ENCODE measurements at regions not wholly inside any gene's neighbourhood (a gene's known extent, or its start where the extent isn't known, plus 50 kb on each side); places are given as distances from the start of the nearest gene placed in this dataset.
A peak's percentile ranks its signal among the peaks of the same experiment; 100 is the strongest.
"Not testable (repeated sequence)": the region's sequence is repeated elsewhere in the genome, so short reads cannot be mapped to it uniquely, and the experiment has no call there.

DNA sequence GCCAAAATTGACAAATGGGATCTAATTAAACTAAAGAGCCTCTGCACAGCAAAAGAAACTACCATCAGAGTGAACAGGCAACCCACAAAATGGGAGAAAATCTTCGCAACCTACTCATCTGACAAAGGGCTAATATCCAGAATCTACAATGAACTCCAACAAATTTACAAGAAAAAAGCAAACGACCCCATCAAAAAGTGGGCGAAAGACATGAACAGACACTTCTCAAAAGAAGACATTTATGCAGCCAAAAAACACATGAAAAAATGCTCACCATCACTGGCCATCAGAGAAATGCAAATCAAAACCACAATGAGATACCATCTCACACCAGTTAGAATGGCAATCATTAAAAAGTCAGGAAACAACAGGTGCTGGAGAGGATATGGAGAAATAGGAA is 261.4 kb upstream of the HNRNPA3 start:
- not testable (repeated sequence) for DNase-seq

DNA sequence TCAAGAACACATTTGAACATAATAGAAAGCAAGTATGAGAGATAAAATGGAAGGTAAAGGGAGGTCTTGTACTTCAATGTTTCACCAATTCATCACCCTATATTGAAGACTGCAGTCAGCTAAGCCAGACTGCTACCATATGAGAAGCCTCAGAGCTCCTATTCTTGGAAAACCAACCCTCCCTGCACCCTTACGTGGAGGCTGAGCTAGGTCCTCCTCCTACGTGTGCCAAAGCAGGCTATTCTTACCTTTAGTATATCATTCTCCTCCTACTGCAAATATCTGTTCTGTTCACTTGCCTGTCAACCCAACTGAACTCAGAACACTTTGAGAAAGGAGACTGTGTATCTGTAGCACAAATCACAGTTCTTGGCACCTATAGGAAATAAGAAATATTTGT is 255.8 kb upstream of the HNRNPA3 start:
- DNase-seq, result no peak

- DNase-seq, result no peak
These were observed 253.0 kb upstream of the HNRNPA3 start for GRCh38 chr2:176959614-176960013.

DNA sequence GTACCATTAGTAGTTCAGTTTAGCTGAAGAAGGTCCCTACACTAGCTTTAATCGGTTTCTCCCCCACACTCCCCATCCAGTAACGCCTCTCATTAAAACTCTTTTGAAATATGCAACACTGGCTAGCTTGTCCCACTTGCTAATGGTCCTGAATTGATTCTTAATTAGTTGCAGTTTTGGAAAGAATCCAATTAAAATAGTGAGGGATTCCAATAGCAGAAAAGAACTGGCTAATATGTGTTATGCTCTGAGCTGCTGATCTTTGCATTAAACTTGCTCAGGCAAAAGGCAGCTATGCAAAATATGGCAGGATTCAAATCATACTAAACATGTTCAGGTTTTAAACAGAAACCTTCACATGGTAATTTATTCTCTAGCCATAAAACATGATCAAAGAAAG is 252.5 kb upstream of the HNRNPA3 start:
- DNase-seq, result no peak

DNA sequence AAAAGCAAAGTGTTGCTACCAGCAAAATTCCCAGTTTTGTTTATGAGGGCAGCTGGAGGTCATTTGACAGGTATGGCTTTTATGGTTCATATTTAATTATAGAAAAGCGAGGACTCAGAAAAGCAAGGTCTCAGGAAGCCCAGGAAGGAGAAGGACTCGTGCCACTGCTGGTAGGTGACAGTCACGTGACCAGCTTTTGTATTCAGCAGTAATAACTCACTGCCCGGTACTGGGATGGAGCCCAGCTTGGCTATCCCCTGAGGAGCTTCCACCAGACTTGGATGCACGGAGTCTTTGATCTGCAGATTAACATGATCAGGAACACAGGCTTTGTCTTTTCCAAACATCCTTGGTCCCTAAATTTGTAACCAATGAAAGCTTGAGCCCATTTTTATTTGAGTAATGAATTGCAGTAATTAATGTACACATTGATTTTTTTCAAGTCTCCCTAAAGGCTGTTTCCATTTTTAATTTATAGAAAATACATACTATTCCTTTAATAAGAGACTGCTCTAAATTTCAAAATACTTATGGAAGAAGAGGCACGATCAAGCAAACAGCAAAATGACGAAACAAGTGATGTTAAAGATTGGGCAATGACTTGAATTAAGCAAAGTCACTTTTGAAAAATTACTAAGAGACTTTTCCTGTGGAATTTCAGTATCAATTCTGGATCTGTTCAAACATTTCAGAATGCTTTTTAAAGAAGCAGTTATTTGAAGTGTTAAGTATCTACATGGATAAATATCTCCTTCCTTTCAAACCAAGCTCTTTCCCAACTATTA is 251.7 kb upstream of the HNRNPA3 start:
- no peak for DNase-seq

GRCh38 chr2:176961775-176962619 is 250.6 kb upstream of the HNRNPA3 start:
- DNase-seq, result no peak

- DNase-seq, result no peak
These were observed 248.9 kb upstream of the HNRNPA3 start for GRCh38 chr2:176963568-176964287.

DNA sequence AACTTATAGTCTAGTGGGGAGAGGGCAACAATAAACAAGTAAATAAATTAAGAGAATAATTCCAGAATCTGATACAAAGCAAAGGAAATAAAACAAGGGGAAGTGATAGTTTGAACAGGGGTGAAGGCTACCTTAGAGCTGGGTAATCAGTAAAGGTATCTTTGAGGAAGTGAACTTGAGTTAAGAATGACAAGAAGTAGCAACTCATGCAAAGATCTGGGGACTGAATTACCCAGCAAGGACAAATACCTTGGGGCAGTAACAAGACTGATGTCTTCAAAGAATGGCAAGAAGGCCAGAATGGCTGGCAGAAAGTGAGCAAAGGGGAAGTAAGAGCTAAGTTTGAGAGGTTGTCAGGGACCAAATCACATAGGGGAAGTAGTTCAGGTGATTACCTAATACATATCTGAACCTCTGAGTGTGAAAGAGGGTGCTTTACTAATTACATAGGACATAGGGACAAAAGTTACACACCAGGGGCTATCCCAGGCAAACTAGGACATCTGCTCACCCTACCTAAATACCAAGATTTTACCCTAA is 244.6 kb upstream of the HNRNPA3 start:
- no peak for DNase-seq

DNA sequence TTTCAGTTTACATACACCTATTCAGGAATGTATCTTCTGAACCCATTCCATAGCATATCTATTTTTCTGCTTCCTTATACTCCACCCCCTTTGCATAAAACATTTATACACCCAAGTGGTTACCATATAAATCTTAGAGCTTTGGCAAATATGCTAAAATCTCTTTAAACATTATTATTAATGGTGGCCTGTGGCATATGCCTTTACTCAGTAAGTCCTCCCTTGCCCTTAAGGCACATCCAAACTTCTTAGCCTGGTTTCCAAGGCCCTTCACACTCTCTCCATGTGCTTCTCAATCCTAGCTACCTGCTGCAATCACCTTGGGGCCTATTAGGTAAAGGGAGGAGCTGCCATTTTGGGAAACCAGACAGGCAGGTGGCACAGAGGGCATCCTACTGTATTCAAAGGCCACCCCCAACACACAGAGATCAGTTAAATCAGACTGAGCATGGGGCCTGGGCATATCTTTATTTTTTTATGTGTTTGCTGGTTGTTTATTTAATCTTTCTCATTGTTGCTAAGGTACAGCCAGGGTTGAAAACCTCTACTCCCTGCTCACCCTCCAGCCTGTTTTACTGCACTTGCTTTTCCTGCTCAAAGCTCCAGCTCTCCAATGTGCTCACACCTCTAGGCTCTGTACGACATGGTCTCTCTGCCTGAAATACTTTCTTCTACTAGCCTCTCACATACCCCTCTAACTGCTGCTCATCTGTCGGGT is 242.8 kb upstream of the HNRNPA3 start:
- no peak for DNase-seq

DNA sequence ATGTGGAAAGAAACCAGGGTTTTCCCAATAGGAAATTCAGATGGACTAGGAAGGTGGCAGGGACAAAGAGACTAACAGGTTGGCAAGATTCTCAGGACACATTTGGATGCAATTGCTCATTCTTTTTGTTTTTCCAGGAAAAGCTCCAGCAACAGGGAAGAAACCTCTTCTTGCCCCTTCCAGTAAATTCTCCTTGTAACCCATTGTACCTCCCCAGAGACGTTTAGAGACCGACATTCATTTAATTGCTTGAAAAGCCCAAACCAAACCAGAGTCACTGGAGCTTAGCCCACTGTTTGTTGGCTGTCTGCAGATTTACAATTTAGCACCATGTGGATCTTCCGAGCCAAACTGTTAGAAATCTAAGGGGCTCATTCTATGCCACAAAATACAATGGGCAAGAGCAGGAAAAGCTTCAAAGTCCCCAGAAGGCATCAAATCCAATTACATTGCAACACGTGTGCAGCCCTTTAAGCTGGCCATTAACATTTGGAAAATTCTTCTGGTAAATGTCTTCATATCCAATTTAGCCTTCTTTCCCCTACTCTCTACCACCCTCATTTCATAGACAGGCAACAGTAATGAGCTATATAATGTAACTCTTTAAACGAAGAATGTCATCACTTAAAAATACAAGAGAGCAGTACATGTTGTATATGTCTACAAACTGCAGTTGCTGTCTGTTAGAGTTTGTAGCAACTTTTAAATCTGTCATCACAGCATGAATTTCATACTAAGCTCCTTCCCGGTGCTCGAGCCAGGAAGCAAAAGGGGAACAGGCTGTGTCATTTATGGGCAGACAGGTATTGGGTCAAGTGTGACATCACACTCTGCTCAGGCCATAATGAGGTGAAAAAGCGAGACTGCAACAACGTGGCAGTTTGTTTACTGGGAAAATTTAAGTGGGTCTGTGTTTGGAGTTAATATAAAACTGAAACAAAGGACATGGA is 235.6 kb upstream of the HNRNPA3 start:
- DNase-seq, result no peak

DNA sequence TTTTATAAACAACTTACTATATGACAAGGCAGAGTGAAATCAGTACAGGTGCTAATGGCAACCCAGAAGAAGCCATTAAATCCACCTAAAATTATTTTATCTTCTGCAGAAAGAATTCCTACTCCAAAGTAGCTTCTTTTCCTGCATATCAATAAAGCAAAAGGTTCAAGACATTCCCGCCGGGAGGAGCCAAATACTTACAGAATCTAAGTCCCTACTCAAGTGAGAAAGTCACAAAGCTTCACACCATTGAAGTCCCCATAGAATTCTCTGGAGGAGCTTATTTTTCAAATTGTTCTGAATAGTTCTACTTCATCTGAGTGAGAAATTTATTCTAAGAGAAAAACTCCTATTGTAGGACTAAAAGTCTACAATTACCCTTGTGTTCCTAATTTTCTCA is 233.7 kb upstream of the HNRNPA3 start:
- DNase-seq, result no peak

DNA sequence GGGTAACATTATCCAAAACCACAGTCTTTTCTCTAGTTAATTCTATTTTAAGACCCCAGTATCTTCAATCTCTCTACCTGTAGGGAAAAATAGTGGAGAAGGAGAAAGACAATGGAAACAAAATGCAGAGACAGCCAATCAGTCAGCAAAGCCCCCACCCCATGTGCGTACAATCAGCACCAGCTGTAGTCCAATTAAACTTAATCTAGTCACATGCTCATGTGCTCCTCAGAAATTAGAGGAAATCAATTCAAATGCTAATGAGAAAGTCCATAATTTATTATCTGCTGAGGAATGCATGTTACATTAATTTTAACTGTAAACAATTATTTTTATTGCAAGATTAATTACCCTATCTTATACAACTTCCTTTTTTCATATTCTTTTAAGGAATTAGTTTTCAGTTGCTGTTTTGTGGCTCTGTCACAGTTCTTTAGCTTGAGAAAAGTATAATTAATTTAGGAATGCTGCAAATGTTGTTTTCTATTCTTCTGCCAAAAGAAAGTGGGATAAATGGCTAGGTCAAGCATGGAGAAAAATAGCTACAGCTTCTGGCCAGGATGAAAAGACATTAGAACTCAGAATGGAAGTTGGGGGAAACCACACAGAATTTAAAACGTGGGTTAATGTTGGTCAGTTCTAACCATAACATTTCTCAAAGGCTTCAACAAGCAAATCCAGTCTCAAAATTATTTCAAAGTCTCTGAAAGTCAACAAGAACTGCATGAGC is 232.4 kb upstream of the HNRNPA3 start:
- DNase-seq, result no peak

DNA sequence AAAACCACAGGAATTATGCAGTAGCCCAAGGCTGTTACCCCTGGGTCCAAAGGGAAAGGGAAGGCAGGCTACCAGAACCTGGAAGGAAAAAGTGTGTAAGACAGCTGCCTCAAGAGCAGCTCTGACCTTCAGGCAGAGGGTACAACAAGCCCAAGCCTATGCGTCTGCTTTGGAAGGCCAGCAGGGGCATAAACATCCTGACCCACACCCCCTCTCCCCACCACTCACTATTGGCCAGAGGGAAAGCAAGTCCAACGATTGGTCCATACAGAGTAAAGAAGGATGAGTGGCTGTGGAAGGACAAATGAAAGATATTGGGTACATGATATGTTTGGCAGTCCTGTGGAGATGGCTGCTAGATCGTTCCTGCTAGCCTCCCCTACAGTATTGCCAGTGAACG is 227.6 kb upstream of the HNRNPA3 start:
- DNase-seq, result no peak

- DNase-seq, result no peak
These were observed 226.7 kb upstream of the HNRNPA3 start for GRCh38 chr2:176985871-176986270.

DNA sequence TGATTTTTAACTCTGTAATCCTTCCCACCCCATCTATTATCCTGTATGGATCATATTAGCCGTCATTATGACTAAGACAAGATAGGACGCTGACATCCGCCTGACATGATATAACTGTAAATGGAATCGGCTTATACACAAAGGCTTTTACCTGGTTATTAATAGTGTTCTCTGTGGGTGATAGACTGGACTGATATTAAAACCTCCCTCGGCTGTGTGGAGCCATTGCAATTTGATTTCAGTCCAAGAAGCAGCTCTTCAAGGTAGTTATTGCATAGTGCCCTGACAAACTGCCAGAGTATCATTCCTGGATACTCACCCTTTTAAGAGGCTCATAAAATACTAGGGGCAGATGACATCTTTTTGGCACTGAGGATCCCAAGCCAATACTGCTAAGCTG is 226.1 kb upstream of the HNRNPA3 start:
- DNase-seq, result no peak

DNA sequence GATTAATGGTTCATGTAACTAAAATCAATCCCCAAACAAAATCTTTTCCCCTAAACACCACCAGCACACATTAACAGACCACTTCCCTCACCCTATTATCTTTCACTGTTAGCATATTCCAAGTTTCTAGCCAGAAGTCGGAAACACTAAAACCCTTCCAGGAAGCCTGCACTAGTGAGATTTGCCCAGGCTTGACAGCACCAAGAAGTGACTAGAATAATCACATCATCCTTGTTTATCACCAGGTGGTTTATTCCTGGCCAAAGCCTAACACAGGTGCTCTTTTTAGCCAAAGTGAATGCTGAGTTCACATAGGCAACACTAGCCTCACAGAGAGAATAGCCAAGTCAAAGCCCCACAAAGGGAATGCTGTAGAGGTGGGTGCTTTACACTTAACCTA is 221.2 kb upstream of the HNRNPA3 start:
- no peak for DNase-seq

GRCh38 chr2:176997074-176997791 is 215.4 kb upstream of the HNRNPA3 start:
- DNase-seq, result peak; percentile 78

GRCh38 chr2:176997792-176998169 is 214.8 kb upstream of the HNRNPA3 start:
- DNase-seq, result peak; percentile 6

DNA sequence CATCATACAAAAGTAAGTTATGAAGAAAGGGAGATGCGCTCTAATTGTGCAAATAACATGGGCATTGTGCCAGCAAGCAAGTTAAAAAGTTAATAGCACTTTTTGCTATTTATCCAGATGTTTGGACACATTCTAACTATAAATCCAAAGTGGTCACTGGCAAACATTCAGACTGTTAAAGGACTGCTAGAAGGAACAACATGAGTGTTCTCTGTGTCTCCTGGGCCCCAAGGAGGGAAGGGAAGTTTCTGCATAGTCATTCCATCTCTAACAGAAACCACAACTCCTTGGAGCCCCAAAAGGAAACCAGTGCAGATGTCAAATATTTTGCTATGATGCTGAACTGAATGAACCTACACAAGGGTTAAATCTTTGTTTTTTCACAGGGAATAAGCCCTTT is 213.3 kb upstream of the HNRNPA3 start:
- DNase-seq, result peak; percentile 60
